ENCODE measurements at regions not wholly inside any gene's neighbourhood (a gene's known extent, or its start where the extent isn't known, plus 50 kb on each side); places are given as distances from the start of the nearest gene placed in this dataset.

- TF ChIP-seq CTCF (IDR thresholded peaks at IDR 0.05; ENCODE audit: low read depth, low read length, missing control alignments): no peak
- no peak overlapping the region for H3K4me3 ChIP-seq (replicated peaks; ENCODE audit: low read depth, low read length)
- DNase-seq (ENCODE audit: extremely low read depth, low read depth): no peak
Observed at GRCh38 chr2:49444005-49444404, 289.7 kb upstream of the FSHR start.

GRCh38 chr2:49426996-49427395 is 272.7 kb upstream of the FSHR start:
- DNase-seq (ENCODE audit: extremely low read depth, low read depth): no peak
- no peak for TF ChIP-seq CTCF (IDR thresholded peaks at IDR 0.05; ENCODE audit: low read depth, low read length, missing control alignments)
- no peak overlapping the region for H3K4me3 ChIP-seq (replicated peaks; ENCODE audit: low read depth, low read length)

GRCh38 chr2:49416252-49416651 is 261.9 kb upstream of the FSHR start:
- DNase-seq (ENCODE audit: extremely low read depth, low read depth): no peak
- no peak overlapping the region for H3K4me3 ChIP-seq (replicated peaks; ENCODE audit: low read depth, low read length)
- TF ChIP-seq CTCF (IDR thresholded peaks at IDR 0.05; ENCODE audit: low read depth, low read length, missing control alignments): no peak

GRCh38 chr2:49404108-49404507 is 249.8 kb upstream of the FSHR start:
- DNase-seq (ENCODE audit: extremely low read depth, low read depth): no peak

GRCh38 chr2:49403637-49404036 is 249.3 kb upstream of the FSHR start:
- no peak overlapping the region for H3K4me3 ChIP-seq (replicated peaks; ENCODE audit: low read depth, low read length)
- no peak for DNase-seq (ENCODE audit: extremely low read depth, low read depth)
- no peak for TF ChIP-seq CTCF (IDR thresholded peaks at IDR 0.05; ENCODE audit: low read depth, low read length, missing control alignments)

More at GRCh38 chr2:49404108-49404507, 249.8 kb upstream of the FSHR start:
- no peak for TF ChIP-seq CTCF (IDR thresholded peaks at IDR 0.05; ENCODE audit: low read depth, low read length, missing control alignments)
- no peak overlapping the region for H3K4me3 ChIP-seq (replicated peaks; ENCODE audit: low read depth, low read length)

GRCh38 chr2:49379406-49379805 is 225.1 kb upstream of the FSHR start:
- no peak for TF ChIP-seq CTCF (IDR thresholded peaks at IDR 0.05; ENCODE audit: low read depth, low read length, missing control alignments)
- no peak overlapping the region for H3K4me3 ChIP-seq (replicated peaks; ENCODE audit: low read depth, low read length)

GRCh38 chr2:49371128-49371701 is 216.9 kb upstream of the FSHR start:
- no peak for TF ChIP-seq CTCF (IDR thresholded peaks at IDR 0.05; ENCODE audit: low read depth, low read length, missing control alignments)
- DNase-seq (ENCODE audit: extremely low read depth, low read depth): no peak
- no peak overlapping the region for H3K4me3 ChIP-seq (replicated peaks; ENCODE audit: low read depth, low read length)

More at GRCh38 chr2:49379406-49379805, 225.1 kb upstream of the FSHR start:
- no peak for DNase-seq (ENCODE audit: extremely low read depth, low read depth)
